ENCODE measurements at regions not wholly inside any gene's neighbourhood (a gene's known extent, or its start where the extent isn't known, plus 50 kb on each side); places are given as distances from the start of the nearest gene placed in this dataset.
"Not testable (repeated sequence)": the region's sequence is repeated elsewhere in the genome, so short reads cannot be mapped to it uniquely, and the experiment has no call there.

GRCh38 chr13:60671386-60671785 lies 274.4 kb downstream of the TDRD3 start:
- no peak for TF ChIP-seq CTCF (IDR thresholded peaks at IDR 0.05)
- Histone ChIP-seq H3K9me3 (no peaks in the 10 kb centered on the region), H3K27ac (no peak overlapping the region), H3K4me3 (no peak overlapping the region), H3K27me3 (no peaks in the 10 kb centered on the region), H3K36me3 (no peaks in the 10 kb centered on the region), H3K4me1 (no peaks in the 10 kb centered on the region)
- ATAC-seq (no peak), DNase-seq (no peak)
- intact Hi-C loops (cut with DNase I): no loop called here

DNA sequence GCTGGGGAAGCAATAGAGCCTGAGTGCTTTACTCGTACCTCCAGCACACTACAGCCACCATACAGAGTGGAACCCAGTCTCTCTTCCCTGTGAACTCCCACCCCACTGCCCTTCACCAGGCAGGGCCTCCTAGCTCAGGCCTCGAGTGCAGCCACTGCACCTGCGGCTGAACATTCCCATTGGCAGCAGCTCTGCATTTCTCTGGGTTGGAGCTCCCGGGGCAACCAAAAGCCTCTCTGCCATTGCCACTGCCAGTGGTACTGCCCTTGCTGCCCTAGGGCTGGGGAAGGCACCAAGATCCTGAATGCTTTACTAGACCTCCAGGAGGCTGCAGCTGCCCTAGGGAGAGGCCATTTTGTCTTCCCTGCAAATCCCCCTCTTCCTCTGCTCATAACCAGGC lies 266.8 kb downstream of the TDRD3 start:
- peak; percentile 22 for ATAC-seq
- H3K36me3 ChIP-seq: no peaks in the 10 kb centered on the region
- H3K4me3 ChIP-seq: no peak overlapping the region
- TF ChIP-seq CTCF (IDR thresholded peaks at IDR 0.05): no peak
- intact Hi-C loops (cut with DNase I): no loop called here
- no peaks in the 10 kb centered on the region for H3K27me3 ChIP-seq
- H3K27ac ChIP-seq: no peak overlapping the region
- no peaks in the 10 kb centered on the region for H3K9me3 ChIP-seq
- no peaks in the 10 kb centered on the region for H3K4me1 ChIP-seq
- no peak for DNase-seq

DNA sequence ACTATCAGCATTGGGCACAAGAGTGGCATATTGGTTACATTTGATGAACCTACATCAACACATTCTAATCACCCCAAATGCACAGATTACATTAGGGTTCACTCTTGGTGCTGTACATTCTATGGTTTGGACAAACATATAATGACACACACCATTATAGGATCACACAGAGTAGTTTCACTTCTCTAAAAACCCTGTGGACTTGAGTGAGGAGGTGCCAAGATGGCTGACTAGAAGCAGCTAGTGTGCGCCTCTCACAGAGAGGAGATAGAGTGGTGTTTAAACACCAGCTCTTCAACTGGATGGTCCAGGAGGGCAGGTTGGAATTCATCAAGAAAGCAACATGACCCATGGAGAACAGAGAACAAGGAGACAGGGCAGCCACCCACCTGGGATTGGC lies 265.6 kb downstream of the TDRD3 start:
- ATAC-seq (no peak), DNase-seq (no peak)
- intact Hi-C loops (cut with DNase I): no loop called here
- no peaks in the 10 kb centered on the region for H3K9me3 ChIP-seq
- H3K36me3 ChIP-seq: no peaks in the 10 kb centered on the region
- H3K27ac ChIP-seq: no peak overlapping the region
- no peaks in the 10 kb centered on the region for H3K27me3 ChIP-seq
- H3K4me1 ChIP-seq: no peaks in the 10 kb centered on the region
- H3K4me3 ChIP-seq: no peak overlapping the region
- no peak for TF ChIP-seq CTCF (IDR thresholded peaks at IDR 0.05)

- no peak for DNase-seq
- Histone ChIP-seq H3K27ac (no peak overlapping the region), H3K4me1 (no peaks in the 10 kb centered on the region), H3K36me3 (no peaks in the 10 kb centered on the region), H3K27me3 (no peaks in the 10 kb centered on the region), H3K9me3 (no peaks in the 10 kb centered on the region), H3K4me3 (no peak overlapping the region)
- TF ChIP-seq CTCF (IDR thresholded peaks at IDR 0.05): no peak
- intact Hi-C loops (cut with DNase I): no loop called here
- no peak for ATAC-seq
Observed at GRCh38 chr13:60661521-60661920, 264.5 kb downstream of the TDRD3 start.

DNA sequence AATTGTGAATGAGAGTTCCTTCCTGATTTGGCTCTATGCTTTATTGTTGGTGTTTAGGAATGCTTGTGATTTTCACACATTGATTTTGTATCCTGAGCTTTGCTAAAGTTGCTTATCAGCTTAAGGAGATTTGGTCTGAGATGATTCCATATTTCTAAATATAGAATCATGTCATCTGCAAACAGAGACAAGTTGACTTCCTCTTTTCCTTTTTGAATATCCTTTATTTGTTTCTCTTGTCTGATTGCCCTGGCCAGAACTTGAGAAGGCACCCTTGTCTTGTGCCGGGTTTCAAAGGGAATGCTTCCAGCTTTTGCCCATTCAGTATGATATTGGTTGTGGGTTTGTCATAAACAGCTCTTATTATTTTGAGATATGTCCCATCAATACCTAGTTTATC lies 260.6 kb downstream of the TDRD3 start:
- H3K27ac ChIP-seq; H3K27me3 ChIP-seq; ATAC-seq; intact Hi-C loops (cut with DNase I); H3K4me3 ChIP-seq; H3K4me1 ChIP-seq; H3K36me3 ChIP-seq; H3K9me3 ChIP-seq; DNase-seq: not testable (repeated sequence)

GRCh38 chr13:60655256-60655655 lies 258.2 kb downstream of the TDRD3 start:
- H3K27ac ChIP-seq: no peak overlapping the region
- no peak for DNase-seq
- no peaks in the 10 kb centered on the region for H3K9me3 ChIP-seq
- no peak overlapping the region for H3K4me3 ChIP-seq
- intact Hi-C loops (cut with DNase I): no loop called here
- H3K36me3 ChIP-seq: no peaks in the 10 kb centered on the region
- no peaks in the 10 kb centered on the region for H3K27me3 ChIP-seq
- no peaks in the 10 kb centered on the region for H3K4me1 ChIP-seq
- no peak for ATAC-seq
- TF ChIP-seq CTCF (IDR thresholded peaks at IDR 0.05): no peak

Measured in upper lobe of right lung (tissue), 1 donor.